NCI-H1436 (cell line): ENCODE measurements at regions not wholly inside any gene's neighbourhood (a gene's known extent, or its start where the extent isn't known, plus 50 kb on each side); places are given as distances from the start of the nearest gene placed in this dataset.
"Not testable (repeated sequence)": the region's sequence is repeated elsewhere in the genome, so short reads cannot be mapped to it uniquely, and the experiment has no call there.

Experiments used
- DNase-seq: peaks from one replicate; lab custom pipeline; 2025; lab: John Stamatoyannopoulos, UW

- no peak for DNase-seq
Observed at GRCh38 chr4:179112441-179113170, 1670.4 kb upstream of the AGA start.

GRCh38 chr4:179114615-179115014 lies 1672.4 kb upstream of the AGA start:
- no peak for DNase-seq

GRCh38 chr4:179116011-179116410 lies 1673.8 kb upstream of the AGA start:
- no peak for DNase-seq

GRCh38 chr4:179116581-179116980 lies 1674.3 kb upstream of the AGA start:
- DNase-seq = no peak

GRCh38 chr4:179123084-179123483 lies 1680.8 kb upstream of the AGA start:
- DNase-seq = no peak

- no peak for DNase-seq
Observed at GRCh38 chr4:179124419-179124818, 1682.2 kb upstream of the AGA start.

- no peak for DNase-seq
Observed at GRCh38 chr4:179124957-179125356, 1682.7 kb upstream of the AGA start.

- no peak for DNase-seq
Observed at GRCh38 chr4:179125870-179126269, 1683.6 kb upstream of the AGA start.

- DNase-seq = no peak
Observed at GRCh38 chr4:179128299-179128698, 1686.1 kb upstream of the AGA start.

- DNase-seq = no peak
Observed at GRCh38 chr4:179130122-179130714, 1688.0 kb upstream of the AGA start.

GRCh38 chr4:179145746-179146525 lies 1703.7 kb upstream of the AGA start:
- DNase-seq = no peak

- DNase-seq = no peak
Observed at GRCh38 chr4:179151770-179152169, 1709.5 kb upstream of the AGA start.

- no peak for DNase-seq
Observed at GRCh38 chr4:179163147-179163546, 1720.9 kb upstream of the AGA start.

- DNase-seq = no peak
Observed at GRCh38 chr4:179164267-179164999, 1722.2 kb upstream of the AGA start.

GRCh38 chr4:179165000-179165738 lies 1722.9 kb upstream of the AGA start:
- DNase-seq = no peak

GRCh38 chr4:179165862-179166261 lies 1723.6 kb upstream of the AGA start:
- no peak for DNase-seq

- not testable (repeated sequence) for DNase-seq
Observed at GRCh38 chr4:179170308-179170707, 1728.1 kb upstream of the AGA start.

- no peak for DNase-seq
Observed at GRCh38 chr4:179182741-179183140, 1740.5 kb upstream of the AGA start.

- DNase-seq = no peak
Observed at GRCh38 chr4:179195887-179196286, 1753.7 kb upstream of the AGA start.

- DNase-seq = no peak
Observed at GRCh38 chr4:179196511-179196910, 1754.3 kb upstream of the AGA start.

GRCh38 chr4:179200681-179201080 lies 1758.4 kb upstream of the AGA start:
- DNase-seq = no peak

- no peak for DNase-seq
Observed at GRCh38 chr4:179225594-179225993, 1783.4 kb upstream of the AGA start.
